ENCODE measurements at regions not wholly inside any gene's neighbourhood (a gene's known extent, or its start where the extent isn't known, plus 50 kb on each side); places are given as distances from the start of the nearest gene placed in this dataset.

DNA sequence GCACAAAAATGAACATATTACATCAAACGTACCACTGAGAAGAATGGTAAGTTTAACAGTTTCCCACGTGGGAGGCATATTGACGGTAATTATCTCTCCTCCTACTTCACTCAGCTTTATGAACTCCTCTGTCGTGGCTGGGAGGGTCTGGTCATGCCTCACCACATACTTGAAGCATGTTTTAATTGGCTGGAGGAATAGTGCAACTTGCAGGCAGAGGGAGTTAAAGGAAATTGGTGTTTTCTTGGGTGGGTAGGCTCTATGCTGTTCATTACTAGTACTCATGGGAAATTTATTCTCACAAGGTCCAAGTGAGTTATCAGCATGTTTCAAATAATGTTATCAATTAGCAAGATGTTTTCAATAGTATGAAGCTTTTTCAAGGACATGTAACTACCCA lies 767.0 kb downstream of the PLCL1 start:
- TF ChIP-seq, protein P1, sequence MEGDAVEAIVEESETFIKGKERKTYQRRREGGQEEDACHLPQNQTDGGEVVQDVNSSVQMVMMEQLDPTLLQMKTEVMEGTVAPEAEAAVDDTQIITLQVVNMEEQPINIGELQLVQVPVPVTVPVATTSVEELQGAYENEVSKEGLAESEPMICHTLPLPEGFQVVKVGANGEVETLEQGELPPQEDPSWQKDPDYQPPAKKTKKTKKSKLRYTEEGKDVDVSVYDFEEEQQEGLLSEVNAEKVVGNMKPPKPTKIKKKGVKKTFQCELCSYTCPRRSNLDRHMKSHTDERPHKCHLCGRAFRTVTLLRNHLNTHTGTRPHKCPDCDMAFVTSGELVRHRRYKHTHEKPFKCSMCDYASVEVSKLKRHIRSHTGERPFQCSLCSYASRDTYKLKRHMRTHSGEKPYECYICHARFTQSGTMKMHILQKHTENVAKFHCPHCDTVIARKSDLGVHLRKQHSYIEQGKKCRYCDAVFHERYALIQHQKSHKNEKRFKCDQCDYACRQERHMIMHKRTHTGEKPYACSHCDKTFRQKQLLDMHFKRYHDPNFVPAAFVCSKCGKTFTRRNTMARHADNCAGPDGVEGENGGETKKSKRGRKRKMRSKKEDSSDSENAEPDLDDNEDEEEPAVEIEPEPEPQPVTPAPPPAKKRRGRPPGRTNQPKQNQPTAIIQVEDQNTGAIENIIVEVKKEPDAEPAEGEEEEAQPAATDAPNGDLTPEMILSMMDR (IDR thresholded peaks at IDR 0.05) = no peak
- no peak for TF ChIP-seq POLR2A (IDR thresholded peaks at IDR 0.05)
